NOMO-1 treated with dmso at 0.1 percent for 144 hours (cell line): ENCODE measurements at regions not wholly inside any gene's neighbourhood (a gene's known extent, or its start where the extent isn't known, plus 50 kb on each side); places are given as distances from the start of the nearest gene placed in this dataset.

ENCODE experiments used
- DNase-seq: peaks from one replicate; lab custom pipeline; 2025; ENCODE audit not compliant: unreplicated experiment; lab: John Stamatoyannopoulos, UW

GRCh38 chr12:77724367-77724957, 106.2 kb upstream of the NAV3 start:
- DNase-seq: peak; percentile 3

- DNase-seq: no peak
These were observed 107.4 kb upstream of the NAV3 start for GRCh38 chr12:77723308-77723707.

GRCh38 chr12:77722536-77722935, 108.2 kb upstream of the NAV3 start:
- no peak for DNase-seq

GRCh38 chr12:77720258-77720657, 110.4 kb upstream of the NAV3 start:
- no peak for DNase-seq

GRCh38 chr12:77710209-77710608, 120.5 kb upstream of the NAV3 start:
- DNase-seq: no peak

- DNase-seq: no peak
These were observed 133.6 kb upstream of the NAV3 start for GRCh38 chr12:77697126-77697525.

- DNase-seq: peak; percentile 3
These were observed 134.5 kb upstream of the NAV3 start for GRCh38 chr12:77696183-77696582.

GRCh38 chr12:77689510-77690086, 141.1 kb upstream of the NAV3 start:
- no peak for DNase-seq

GRCh38 chr12:77687321-77687720, 143.4 kb upstream of the NAV3 start:
- DNase-seq: no peak

- DNase-seq: no peak
These were observed 143.9 kb upstream of the NAV3 start for GRCh38 chr12:77686760-77687159.

- DNase-seq: no peak
These were observed 144.8 kb upstream of the NAV3 start for GRCh38 chr12:77685901-77686300.

- peak; percentile 45 for DNase-seq
These were observed 145.6 kb upstream of the NAV3 start for GRCh38 chr12:77685112-77685511.

- DNase-seq: no peak
These were observed 148.2 kb upstream of the NAV3 start for GRCh38 chr12:77682488-77682887.

- no peak for DNase-seq
These were observed 149.0 kb upstream of the NAV3 start for GRCh38 chr12:77681726-77682125.

- DNase-seq: no peak
These were observed 151.0 kb upstream of the NAV3 start for GRCh38 chr12:77679686-77680085.

GRCh38 chr12:77678621-77679020, 152.1 kb upstream of the NAV3 start:
- DNase-seq: no peak

GRCh38 chr12:77667101-77667500, 163.6 kb upstream of the NAV3 start:
- DNase-seq: no peak

GRCh38 chr12:77648716-77649115, 182.0 kb upstream of the NAV3 start:
- DNase-seq: no peak

GRCh38 chr12:77645966-77646598, 184.6 kb upstream of the NAV3 start:
- DNase-seq: no peak

GRCh38 chr12:77644915-77645605, 185.6 kb upstream of the NAV3 start:
- DNase-seq: no peak

- DNase-seq: no peak
These were observed 188.4 kb upstream of the NAV3 start for GRCh38 chr12:77642246-77642645.

GRCh38 chr12:77640356-77640755, 190.3 kb upstream of the NAV3 start:
- no peak for DNase-seq
